22Rv1 (cell line): ENCODE measurements at regions not wholly inside any gene's neighbourhood (a gene's known extent, or its start where the extent isn't known, plus 50 kb on each side); places are given as distances from the start of the nearest gene placed in this dataset.

ENCODE experiments used
- ZFX ChIP-seq: fragments of 450-650 bp; IDR thresholded peaks from 2 replicates; pipeline ENCODE4 v1.6.1; 2017; ENCODE audit warnings: antibody characterized with exemption, borderline replicate concordance
- TF ChIP-seq, protein P1 (sequence below): fragments of 450-650 bp; IDR thresholded peaks from 2 replicates; pipeline ENCODE4 v1.5.1; 2017; ENCODE audit warnings: mild to moderate bottlenecking

DNA sequence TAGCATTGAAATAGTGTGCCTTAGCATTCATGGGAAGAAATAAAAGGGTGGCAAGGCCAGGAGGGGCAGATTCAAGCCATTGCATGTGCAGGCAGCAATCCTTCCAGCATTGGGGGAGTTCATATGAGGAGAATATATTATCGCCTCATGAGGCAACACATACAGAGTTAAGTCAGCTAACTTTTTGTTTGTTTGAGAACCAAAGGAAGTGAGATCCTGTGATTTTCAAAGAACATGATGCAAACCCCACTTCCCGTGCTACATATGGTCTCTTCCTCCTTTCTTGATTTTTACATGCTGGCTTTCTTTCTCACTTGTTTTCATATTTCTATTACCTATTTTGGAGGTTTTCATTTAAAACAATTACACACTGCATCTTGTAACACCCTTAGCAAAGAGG is 579.7 kb upstream of the ARID1B start:
- TF ChIP-seq, protein P1, sequence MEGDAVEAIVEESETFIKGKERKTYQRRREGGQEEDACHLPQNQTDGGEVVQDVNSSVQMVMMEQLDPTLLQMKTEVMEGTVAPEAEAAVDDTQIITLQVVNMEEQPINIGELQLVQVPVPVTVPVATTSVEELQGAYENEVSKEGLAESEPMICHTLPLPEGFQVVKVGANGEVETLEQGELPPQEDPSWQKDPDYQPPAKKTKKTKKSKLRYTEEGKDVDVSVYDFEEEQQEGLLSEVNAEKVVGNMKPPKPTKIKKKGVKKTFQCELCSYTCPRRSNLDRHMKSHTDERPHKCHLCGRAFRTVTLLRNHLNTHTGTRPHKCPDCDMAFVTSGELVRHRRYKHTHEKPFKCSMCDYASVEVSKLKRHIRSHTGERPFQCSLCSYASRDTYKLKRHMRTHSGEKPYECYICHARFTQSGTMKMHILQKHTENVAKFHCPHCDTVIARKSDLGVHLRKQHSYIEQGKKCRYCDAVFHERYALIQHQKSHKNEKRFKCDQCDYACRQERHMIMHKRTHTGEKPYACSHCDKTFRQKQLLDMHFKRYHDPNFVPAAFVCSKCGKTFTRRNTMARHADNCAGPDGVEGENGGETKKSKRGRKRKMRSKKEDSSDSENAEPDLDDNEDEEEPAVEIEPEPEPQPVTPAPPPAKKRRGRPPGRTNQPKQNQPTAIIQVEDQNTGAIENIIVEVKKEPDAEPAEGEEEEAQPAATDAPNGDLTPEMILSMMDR: no peak
- TF ChIP-seq ZFX: no peak
